Transverse colon (tissue), 4 donors: ENCODE measurements at regions not wholly inside any gene's neighbourhood (a gene's known extent, or its start where the extent isn't known, plus 50 kb on each side); places are given as distances from the start of the nearest gene placed in this dataset.

Source experiments
- DNase-seq: peaks from one replicate; pipeline ENCODE4 v3.0.0-alpha.2; 2019
- H3K27ac ChIP-seq, 4 donors: fragments of 200-600 bp; sonication (generic); 2 replicates each; pipeline ENCODE4 v1.5.1; 2016 to 2018; ENCODE audit warnings: inconsistent platforms in 4 of 4
- H3K27me3 ChIP-seq: fragments of 200-600 bp; sonication (generic); 2 replicates; pipeline ENCODE4 v1.5.1; 2017; ENCODE audit warnings: inconsistent platforms
- H3K36me3 ChIP-seq, 4 donors: fragments of 200-600 bp; sonication (generic); 2 replicates each; pipeline ENCODE4 v1.5.1; 2017 to 2019; ENCODE audit warnings: inconsistent platforms in 4 of 4
- H3K4me1 ChIP-seq, 4 donors: fragments of 200-600 bp; sonication (generic); 2 replicates each; pipeline ENCODE4 v1.5.1; 2017 to 2020; ENCODE audit warnings: inconsistent platforms in 4 of 4
- H3K4me3 ChIP-seq, 4 donors: fragments of 200-600 bp; sonication (generic); 1 replicate in 1 of 4; 2 replicates in 3 of 4; pipeline versions ENCODE4 v1.5.1 to v1.6.1; 2017 to 2019; ENCODE audit warnings: inconsistent platforms in 4 of 4
- H3K9me3 ChIP-seq, 2 donors: fragments of 200-600 bp; sonication (generic); 2 replicates each; pipeline ENCODE4 v1.5.1; 2017 to 2019; ENCODE audit warnings: inconsistent platforms in 2 of 2
- CTCF ChIP-seq, 5 experiments: fragments of 200-600 bp in 3 of 5; fragments of 450-650 bp in 2 of 5; sonication (generic) in 3 of 5; IDR thresholded peaks; 1 replicate in 2 of 5; 2 replicates in 3 of 5; pipeline ENCODE4 v1.5.1; 2016 to 2017; ENCODE audit warnings: antibody characterized with exemption in 5 of 5, inconsistent platforms in 3 of 5, mild to moderate bottlenecking in 2 of 5, moderate library complexity in 1 of 5
- EP300 ChIP-seq: sonication (generic); formaldehyde crosslinking; IDR thresholded peaks from one replicate; pipeline ENCODE4 v1.6.1; 2017; ENCODE audit warnings: antibody characterized with exemption, low read depth
- POLR2A ChIP-seq: fragments of 450-650 bp; IDR thresholded peaks from one replicate; pipeline ENCODE4 v1.6.1; 2016; ENCODE audit warnings: antibody characterized with exemption, mild to moderate bottlenecking, moderate library complexity
- POLR2AphosphoS5 ChIP-seq, 3 donors: sonication (generic); formaldehyde crosslinking; IDR thresholded peaks; one replicate each; pipeline ENCODE4 v1.6.1; 2016; ENCODE audit warnings: antibody characterized with exemption in 3 of 3
- WGBS, 2 donors: methylation state at CpG; one replicate each; pipeline ENCODE4 v1.1.5; 2018; ENCODE audit warnings: low coverage in 1 of 2; 5-methylcytosine and 5-hydroxymethylcytosine counted together
- in situ Hi-C, 4 donors: fragments of 200-750 bp; cut with MboI; loops; one replicate each; pipeline versions ENCODE4 v1.15.0 to v1.15.1; 2017; ENCODE audit warnings: low sequenced_read_pairs in 3 of 4, low pct_ligation_motif_present in 1 of 4, low pct_unique_long_range_greater_than_20kb in 1 of 4
- intact Hi-C: fragments of 100-400 bp; cut with DNase I; formaldehyde crosslinking; loops from one replicate; pipeline ENCODE4 v1.15.1; 2023; ENCODE audit warnings: low total_unique reads

- Histone ChIP-seq H3K4me3 (no peak overlapping the region), H3K27me3 (no peaks in the 10 kb centered on the region), H3K9me3 (peaks cover 4 to 5% of the 10 kb centered on the region in 2 donors), H3K27ac (no peak overlapping the region), H3K4me1 (no peaks in the 10 kb centered on the region), H3K36me3 (no peaks in the 10 kb centered on the region)
- no peak for DNase-seq
- in situ Hi-C loops: no loop called here
- intact Hi-C loops: no loop called here
- TF ChIP-seq EP300 (no peak), POLR2A (no peak), POLR2AphosphoS5 (IDR thresholded peaks at IDR 0.05) (no peak), CTCF (IDR thresholded peaks at IDR 0.05) (no peak)
Observed at GRCh38 chr13:61873717-61874116, 458.1 kb upstream of the PCDH20 start.

GRCh38 chr13:61857198-61857597, 441.5 kb upstream of the PCDH20 start:
- Histone ChIP-seq H3K27me3 (no peaks in the 10 kb centered on the region), H3K9me3 (peaks cover 0 to 4% of the 10 kb centered on the region in 2 donors), H3K36me3 (no peaks in the 10 kb centered on the region), H3K4me3 (no peak overlapping the region), H3K27ac (no peak overlapping the region), H3K4me1 (no peaks in the 10 kb centered on the region)
- 82 to 100% methylated on average over 1 to 3 of the region's 3 CpGs for WGBS, 2 donors
- intact Hi-C loops: no loop called here
- no peak for TF ChIP-seq POLR2AphosphoS5 (IDR thresholded peaks at IDR 0.05)
- TF ChIP-seq CTCF (IDR thresholded peaks at IDR 0.05): no peak
- TF ChIP-seq POLR2A: no peak
- TF ChIP-seq EP300: no peak
- DNase-seq: no peak
- in situ Hi-C loops: no loop called here

GRCh38 chr13:61852116-61852619, 436.5 kb upstream of the PCDH20 start:
- no peak for TF ChIP-seq POLR2AphosphoS5 (IDR thresholded peaks at IDR 0.05)
- no peak for TF ChIP-seq EP300
- no peak for TF ChIP-seq POLR2A
- TF ChIP-seq CTCF (IDR thresholded peaks at IDR 0.05): no peak
- 68 to 76% methylated on average over 5 of the region's 5 CpGs for WGBS, 2 donors

GRCh38 chr13:61850794-61851193, 435.1 kb upstream of the PCDH20 start:
- Histone ChIP-seq H3K27ac (no peak overlapping the region), H3K36me3 (no peaks in the 10 kb centered on the region), H3K9me3 (peaks cover 0 to 4% of the 10 kb centered on the region in 2 donors), H3K4me3 (no peak overlapping the region), H3K27me3 (no peaks in the 10 kb centered on the region), H3K4me1 (no peaks in the 10 kb centered on the region)
- TF ChIP-seq POLR2A (no peak), CTCF (IDR thresholded peaks at IDR 0.05) (no peak), POLR2AphosphoS5 (IDR thresholded peaks at IDR 0.05) (no peak), EP300 (no peak)
- DNase-seq: no peak
- intact Hi-C loops: no loop called here
- in situ Hi-C loops: no loop called here
- WGBS, 2 donors: 65 to 68% methylated on average over 3 of the region's 3 CpGs

More at GRCh38 chr13:61852116-61852619, 436.5 kb upstream of the PCDH20 start:
- intact Hi-C loops: no loop called here
- no peak for DNase-seq
- no peaks in the 10 kb centered on the region for H3K36me3 ChIP-seq
- H3K27me3 ChIP-seq: no peaks in the 10 kb centered on the region
- H3K4me3 ChIP-seq: no peak overlapping the region
- no peak overlapping the region for H3K27ac ChIP-seq
- peaks cover 0 to 4% of the 10 kb centered on the region in 2 donors for H3K9me3 ChIP-seq
- H3K4me1 ChIP-seq: no peaks in the 10 kb centered on the region
- in situ Hi-C loops: no loop called here
